Fibroblast of mammary gland (primary cell): ENCODE measurements at regions not wholly inside any gene's neighbourhood (a gene's known extent, or its start where the extent isn't known, plus 50 kb on each side); places are given as distances from the start of the nearest gene placed in this dataset.

Experiments
- DNase-seq: peaks from one replicate; pipeline ENCODE4 v3.0.0-alpha.2; 2010; ENCODE audit warnings: low read depth
- H3K4me3 ChIP-seq: 2 replicates; pipeline ENCODE4 v1.5.1; 2011; ENCODE audit warnings: low read depth, mild to moderate bottlenecking, low read length, moderate library complexity; ENCODE audit not compliant: control insufficient read depth
- CTCF ChIP-seq: conservative IDR thresholded peaks from 2 replicates; pipeline ENCODE4 v1.5.1; 2011; ENCODE audit warnings: low read depth, low read length, inconsistent platforms; ENCODE audit not compliant: control insufficient read depth, insufficient read depth

DNA sequence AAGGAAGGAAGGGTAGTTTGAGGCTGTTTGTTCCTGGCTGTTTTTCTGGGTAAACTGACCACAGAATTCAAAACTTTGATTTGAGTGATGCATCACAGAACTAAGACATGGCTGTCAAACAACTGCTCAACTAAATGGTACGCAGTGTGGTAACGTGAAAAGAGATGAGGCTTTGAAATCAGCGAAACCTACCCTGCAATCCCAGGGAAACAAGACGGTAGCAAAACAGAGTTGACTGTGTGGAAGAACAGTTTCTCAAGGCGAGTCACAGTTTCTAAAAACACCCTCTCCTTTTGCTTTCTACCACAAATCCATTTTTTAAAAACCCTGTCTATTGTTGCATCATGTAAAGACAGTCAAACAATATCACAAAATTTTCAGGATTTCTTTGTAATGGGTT is 156.0 kb upstream of the MAF start:
- no peak for TF ChIP-seq CTCF
- no peak for DNase-seq
- H3K4me3 ChIP-seq, result no peak overlapping the region

DNA sequence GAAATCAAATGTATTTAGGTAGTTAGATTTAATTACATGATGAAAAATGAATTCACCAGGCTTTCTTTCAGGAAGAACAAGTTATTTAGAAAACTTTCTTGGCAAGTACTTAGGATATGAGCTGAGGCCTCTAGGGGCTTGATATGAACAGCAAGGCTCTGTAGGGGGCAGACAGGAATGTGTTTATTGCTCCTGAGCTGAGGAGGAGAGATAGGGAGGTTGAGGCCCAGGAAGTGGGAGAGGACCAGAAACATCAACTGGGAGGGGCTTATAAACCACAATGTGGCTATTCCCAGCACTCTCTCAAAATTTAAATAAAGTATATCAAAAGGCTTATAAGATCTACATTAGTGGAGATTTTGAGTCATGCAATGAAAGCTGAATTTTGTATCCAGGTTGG is 154.0 kb upstream of the MAF start:
- DNase-seq, result peak; percentile 18
- no peak for TF ChIP-seq CTCF
- H3K4me3 ChIP-seq, result no peak overlapping the region

GRCh38 chr16:79754081-79754480 is 153.5 kb upstream of the MAF start:
- no peak for TF ChIP-seq CTCF
- DNase-seq, result no peak
- no peak overlapping the region for H3K4me3 ChIP-seq

DNA sequence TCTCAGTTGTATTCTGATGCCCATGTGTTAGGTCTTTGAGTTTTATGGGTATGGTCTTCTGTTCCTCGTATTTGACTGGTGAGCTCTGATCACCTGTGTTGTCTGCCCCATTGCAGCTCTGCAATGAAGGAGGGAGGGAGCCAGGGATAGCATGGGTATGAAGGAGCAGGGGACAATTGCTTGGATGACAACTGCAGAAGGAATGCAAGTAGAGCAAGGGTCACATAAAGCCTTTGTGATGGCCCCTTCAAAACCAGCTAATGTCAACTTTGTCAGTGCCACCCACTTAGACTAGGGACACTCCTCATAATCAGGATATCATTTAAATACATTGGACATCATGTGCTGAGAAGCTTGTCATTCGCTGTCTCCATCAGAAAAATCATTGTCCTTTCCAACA is 152.7 kb upstream of the MAF start:
- no peak for TF ChIP-seq CTCF
- no peak for DNase-seq
- no peak overlapping the region for H3K4me3 ChIP-seq

- no peak overlapping the region for H3K4me3 ChIP-seq
- no peak for DNase-seq
- TF ChIP-seq CTCF, result no peak
These were observed 151.9 kb upstream of the MAF start for GRCh38 chr16:79752396-79752795.

DNA sequence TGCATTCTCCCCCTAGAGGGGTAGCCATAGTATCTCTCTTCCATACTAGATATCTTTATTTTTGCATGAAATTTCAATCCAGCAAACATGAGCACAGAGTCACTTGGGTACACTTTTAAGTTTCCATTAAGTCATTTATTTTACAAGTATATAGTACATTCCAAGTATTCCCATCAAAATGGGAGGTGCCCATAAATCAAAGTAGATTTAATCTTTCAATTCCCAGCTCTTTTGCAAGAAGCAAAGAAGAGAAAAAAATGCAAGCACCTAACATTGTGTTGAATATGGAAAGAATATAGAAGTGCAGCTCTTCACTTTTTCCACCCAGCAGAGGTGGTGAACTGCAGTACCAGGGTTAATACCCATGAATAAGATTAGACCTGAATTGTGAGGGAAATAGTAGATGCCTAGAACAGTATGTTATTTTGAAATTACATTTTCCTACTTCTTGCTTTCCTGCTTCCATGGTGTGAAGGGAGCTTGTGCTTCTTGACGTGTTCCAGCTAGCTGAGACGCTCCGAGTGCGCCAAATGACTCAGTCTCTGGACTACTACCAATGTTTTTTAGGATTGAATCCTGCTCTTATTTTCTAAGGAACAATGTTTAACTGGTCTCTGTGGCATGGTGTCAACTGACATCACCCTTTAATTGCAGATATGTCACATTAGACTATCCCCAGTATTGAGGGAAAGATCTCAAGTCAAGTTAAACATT is 151.1 kb upstream of the MAF start:
- TF ChIP-seq CTCF, result no peak
- peak; percentile 65 for DNase-seq
- H3K4me3 ChIP-seq, result no peak overlapping the region

GRCh38 chr16:79750311-79750710 is 149.8 kb upstream of the MAF start:
- no peak for DNase-seq
- no peak for TF ChIP-seq CTCF
- no peak overlapping the region for H3K4me3 ChIP-seq
